ENCODE measurements at regions not wholly inside any gene's neighbourhood (a gene's known extent, or its start where the extent isn't known, plus 50 kb on each side); places are given as distances from the start of the nearest gene placed in this dataset.

DNA sequence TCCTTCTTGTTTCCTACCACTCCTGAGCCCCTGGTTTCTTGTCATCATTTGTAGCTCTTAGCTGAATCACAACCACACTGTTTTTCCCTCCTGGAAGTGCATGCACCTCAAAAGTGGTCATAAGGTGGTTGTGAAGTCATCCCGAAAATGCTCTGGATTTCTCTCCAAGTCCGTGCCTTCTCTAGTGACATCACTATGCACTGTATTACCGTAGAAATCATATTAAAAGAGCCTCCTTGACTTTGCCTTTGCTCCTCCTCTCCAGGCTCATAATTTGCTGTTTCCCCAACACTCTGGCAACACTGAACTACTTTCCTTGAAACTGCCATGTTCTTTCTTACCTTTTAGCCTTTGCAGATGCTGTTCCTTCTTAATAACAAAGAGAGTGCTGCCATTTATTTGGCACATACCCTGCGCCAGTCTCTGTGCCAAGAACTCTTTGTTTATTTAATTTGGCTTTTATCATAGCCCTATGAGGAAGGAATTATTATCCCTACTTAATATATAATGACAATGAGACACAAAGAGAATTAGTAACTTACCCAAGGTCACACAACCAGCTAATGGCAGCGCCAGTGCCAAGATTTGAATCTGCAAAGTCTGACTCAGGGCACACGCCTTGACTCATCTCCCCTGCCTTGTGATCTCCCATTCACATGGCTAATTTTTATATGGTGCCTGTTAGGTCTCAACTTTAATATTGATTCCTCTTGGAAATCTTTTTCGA, 115.4 kb downstream of the KIF4B start:
- TF ChIP-seq, protein P1, sequence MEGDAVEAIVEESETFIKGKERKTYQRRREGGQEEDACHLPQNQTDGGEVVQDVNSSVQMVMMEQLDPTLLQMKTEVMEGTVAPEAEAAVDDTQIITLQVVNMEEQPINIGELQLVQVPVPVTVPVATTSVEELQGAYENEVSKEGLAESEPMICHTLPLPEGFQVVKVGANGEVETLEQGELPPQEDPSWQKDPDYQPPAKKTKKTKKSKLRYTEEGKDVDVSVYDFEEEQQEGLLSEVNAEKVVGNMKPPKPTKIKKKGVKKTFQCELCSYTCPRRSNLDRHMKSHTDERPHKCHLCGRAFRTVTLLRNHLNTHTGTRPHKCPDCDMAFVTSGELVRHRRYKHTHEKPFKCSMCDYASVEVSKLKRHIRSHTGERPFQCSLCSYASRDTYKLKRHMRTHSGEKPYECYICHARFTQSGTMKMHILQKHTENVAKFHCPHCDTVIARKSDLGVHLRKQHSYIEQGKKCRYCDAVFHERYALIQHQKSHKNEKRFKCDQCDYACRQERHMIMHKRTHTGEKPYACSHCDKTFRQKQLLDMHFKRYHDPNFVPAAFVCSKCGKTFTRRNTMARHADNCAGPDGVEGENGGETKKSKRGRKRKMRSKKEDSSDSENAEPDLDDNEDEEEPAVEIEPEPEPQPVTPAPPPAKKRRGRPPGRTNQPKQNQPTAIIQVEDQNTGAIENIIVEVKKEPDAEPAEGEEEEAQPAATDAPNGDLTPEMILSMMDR (IDR thresholded peaks at IDR 0.05; ENCODE audit: borderline replicate concordance, insufficient read depth, low read depth, low read length), result no peak
- H3K4me3 ChIP-seq (ENCODE audit: low read depth, low read length), result no peak overlapping the region

DNA sequence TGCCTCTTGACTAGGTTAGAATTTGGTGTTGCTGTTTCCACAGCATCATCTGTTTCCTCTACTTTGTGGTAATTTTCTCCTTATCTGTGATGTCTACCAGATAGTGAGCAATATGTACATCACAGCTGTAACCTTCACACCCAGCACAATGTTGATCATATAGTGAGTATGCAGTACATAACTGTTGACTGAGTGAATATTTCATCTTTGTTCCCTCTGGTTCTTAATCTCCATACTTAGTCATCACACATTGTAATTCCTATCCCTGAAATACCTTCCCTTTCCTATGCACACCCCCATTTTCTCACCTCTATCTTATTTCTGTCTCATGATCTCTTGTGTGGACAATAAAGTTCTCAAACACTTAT, 115.9 kb downstream of the KIF4B start:
- TF ChIP-seq, protein P1 (IDR thresholded peaks at IDR 0.05; ENCODE audit: borderline replicate concordance, insufficient read depth, low read depth, low read length), result no peak
- no peak overlapping the region for H3K4me3 ChIP-seq (ENCODE audit: low read depth, low read length)

DNA sequence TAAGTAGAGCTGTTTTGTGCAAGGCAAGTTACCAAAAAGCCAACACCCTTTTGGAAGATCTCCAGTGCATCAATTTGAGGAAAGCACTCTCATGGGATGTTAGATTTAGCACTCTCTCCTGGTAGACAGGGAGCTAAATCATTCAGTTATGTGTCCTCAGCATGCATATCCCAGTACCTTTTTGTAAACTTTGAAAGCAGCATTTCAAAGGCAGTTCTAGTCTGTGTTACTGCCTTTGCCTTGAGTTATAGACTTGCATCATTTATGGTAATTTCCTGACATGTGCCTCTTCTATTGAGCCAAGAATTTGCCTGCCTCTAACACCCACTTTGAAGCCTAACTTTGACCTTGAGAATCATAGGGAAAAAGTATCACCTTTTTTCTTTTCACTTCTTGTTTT, 120.6 kb downstream of the KIF4B start:
- TF ChIP-seq, protein P1 (IDR thresholded peaks at IDR 0.05; ENCODE audit: borderline replicate concordance, insufficient read depth, low read depth, low read length), result no peak
- no peak overlapping the region for H3K4me3 ChIP-seq (ENCODE audit: low read depth, low read length)

DNA sequence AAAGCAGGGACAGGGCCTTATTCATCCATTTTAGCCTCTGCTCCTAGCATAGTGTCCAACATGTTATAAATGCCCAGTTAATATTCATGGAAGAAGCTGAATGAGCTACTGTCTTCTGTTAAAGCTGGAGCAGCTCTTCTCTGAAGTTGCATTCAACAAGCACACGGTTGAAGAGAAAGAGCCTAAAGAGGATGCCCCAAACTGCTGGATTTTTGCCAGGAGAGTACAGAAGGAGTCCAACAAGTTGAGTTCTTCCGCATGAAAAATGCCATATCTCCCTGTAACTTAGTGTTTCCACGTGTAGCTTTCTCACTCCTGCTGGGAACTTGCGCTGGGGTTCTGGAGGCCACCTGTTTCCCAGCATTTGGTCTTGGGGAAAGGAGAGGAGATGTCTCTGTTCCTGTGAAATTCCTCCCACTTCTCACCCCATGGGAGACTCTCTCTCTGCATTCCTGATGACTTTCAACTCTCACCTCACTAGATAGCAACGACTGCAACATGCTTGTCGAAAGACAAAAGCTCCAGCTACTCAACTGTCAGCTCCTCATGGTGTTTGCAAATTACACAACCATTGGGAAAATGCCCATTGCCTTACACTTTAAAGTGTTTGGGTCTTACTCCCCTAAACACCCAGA, 122.8 kb downstream of the KIF4B start:
- TF ChIP-seq, protein P1 (IDR thresholded peaks at IDR 0.05; ENCODE audit: borderline replicate concordance, insufficient read depth, low read depth, low read length), result no peak
- H3K4me3 ChIP-seq (ENCODE audit: low read depth, low read length), result no peak overlapping the region

DNA sequence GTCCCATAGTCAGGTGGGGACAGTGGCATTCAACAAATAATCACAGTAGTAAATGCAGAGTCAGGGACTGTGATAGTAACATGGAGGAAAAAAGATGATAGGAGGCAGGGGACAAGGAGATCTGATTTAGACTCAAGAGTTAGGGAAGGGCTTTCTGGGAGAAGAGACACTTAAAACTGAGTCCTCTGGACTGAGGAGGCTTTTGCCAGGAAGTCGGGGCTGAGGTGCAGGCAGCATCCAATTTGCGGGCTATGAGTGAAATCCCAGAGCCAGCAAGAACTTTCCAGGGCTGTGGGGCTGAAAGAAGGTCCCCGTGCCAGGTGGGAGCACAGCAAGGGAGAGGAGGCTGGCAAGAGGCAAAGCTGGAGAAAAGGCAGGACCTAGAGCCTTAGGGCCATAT, 124.1 kb downstream of the KIF4B start:
- H3K4me3 ChIP-seq (ENCODE audit: low read depth, low read length), result no peak overlapping the region
- TF ChIP-seq, protein P1 (IDR thresholded peaks at IDR 0.05; ENCODE audit: borderline replicate concordance, insufficient read depth, low read depth, low read length), result no peak

DNA sequence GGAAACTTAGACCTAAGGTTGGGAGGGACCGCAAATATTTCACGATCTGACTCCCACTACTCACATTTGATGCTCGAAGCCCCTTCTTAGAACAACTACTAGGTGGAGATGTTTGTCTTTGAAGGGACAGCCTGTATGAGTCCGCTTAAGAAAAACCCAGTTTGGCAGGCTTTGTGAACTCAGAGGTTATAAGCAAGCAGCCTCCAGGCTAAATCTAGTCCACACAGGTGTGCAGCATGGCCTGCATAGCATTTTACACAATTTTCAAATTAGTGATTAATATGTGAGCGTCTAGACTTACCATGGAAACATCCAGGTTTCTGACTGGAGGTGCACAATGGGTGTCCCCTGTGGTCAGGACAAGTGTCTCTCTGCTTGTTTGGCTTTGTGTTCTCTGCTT, 127.1 kb downstream of the KIF4B start:
- H3K4me3 ChIP-seq (ENCODE audit: low read depth, low read length), result no peak overlapping the region
- TF ChIP-seq, protein P1 (IDR thresholded peaks at IDR 0.05; ENCODE audit: borderline replicate concordance, insufficient read depth, low read depth, low read length), result no peak

DNA sequence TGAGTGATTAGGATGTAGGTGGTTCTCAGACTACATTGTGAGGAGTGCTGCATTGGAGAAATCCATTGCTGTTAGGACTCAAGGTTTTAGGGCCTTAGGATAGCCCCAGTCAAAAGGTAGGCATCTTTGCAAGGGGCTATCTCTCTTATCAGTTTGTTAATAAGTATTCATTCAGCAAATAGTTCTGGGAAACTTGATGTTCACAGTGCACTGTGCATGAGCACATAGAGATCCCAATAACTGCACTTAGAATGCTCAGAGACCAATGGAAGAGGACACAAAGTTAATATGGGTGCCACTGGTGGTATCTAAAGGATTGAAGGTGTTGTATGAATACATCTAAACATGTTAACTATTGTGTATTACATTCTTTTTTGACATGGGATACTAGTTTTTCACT, 131.4 kb downstream of the KIF4B start:
- H3K4me3 ChIP-seq (ENCODE audit: low read depth, low read length), result no peak overlapping the region
- TF ChIP-seq, protein P1 (IDR thresholded peaks at IDR 0.05; ENCODE audit: borderline replicate concordance, insufficient read depth, low read depth, low read length), result no peak

Measured in GM12875 (cell line).